Type B pancreatic cell (in vitro differentiated cells): ENCODE measurements at regions not wholly inside any gene's neighbourhood (a gene's known extent, or its start where the extent isn't known, plus 50 kb on each side); places are given as distances from the start of the nearest gene placed in this dataset.

Experiments
- DNase-seq: peaks from one replicate; pipeline ENCODE4 v3.0.0; 2021; ENCODE audit warnings: mixed read lengths; ENCODE audit not compliant: unreplicated experiment; ENCODE audit errors: extremely low spot score
- H3K27ac Mint-ChIP-seq: 2 replicates; pipeline ENCODE4 v1.8.0; 2021; ENCODE audit warnings: mild to moderate bottlenecking, mixed read lengths
- H3K27me3 Mint-ChIP-seq: 2 replicates; pipeline ENCODE4 v1.8.0; 2021; ENCODE audit warnings: mixed read lengths
- H3K36me3 Mint-ChIP-seq: 2 replicates; pipeline ENCODE4 v1.8.0; 2021; ENCODE audit warnings: mixed read lengths
- H3K4me1 Mint-ChIP-seq: one replicate; pipeline ENCODE4 v1.8.0; 2021; ENCODE audit warnings: mixed read lengths; ENCODE audit not compliant: unreplicated experiment
- H3K4me3 Mint-ChIP-seq: 2 replicates; pipeline ENCODE4 v1.8.0; 2021; ENCODE audit warnings: mild to moderate bottlenecking, mixed read lengths
- H3K9me3 Mint-ChIP-seq: 2 replicates; pipeline ENCODE4 v1.8.0; 2021; ENCODE audit warnings: mixed read lengths
- CTCF ChIP-seq: fragments of 200-600 bp; sonication (generic); conservative IDR thresholded peaks from 2 replicates; pipeline ENCODE4 v1.5.0; 2021; ENCODE audit warnings: antibody characterized with exemption, mild to moderate bottlenecking

GRCh38 chr6:43838276-43839036 lies 68.4 kb downstream of the VEGFA start:
- H3K4me1 Mint-ChIP-seq: peaks cover 29% of the 10 kb centered on the region
- DNase-seq: no peak
- H3K27me3 Mint-ChIP-seq: no peaks in the 10 kb centered on the region
- no peaks in the 10 kb centered on the region for H3K36me3 Mint-ChIP-seq
- peak overlapping the region; percentile 43 for H3K27ac Mint-ChIP-seq
- TF ChIP-seq CTCF: peak; percentile 73
- H3K4me3 Mint-ChIP-seq: peak overlapping the region; percentile 11
- no peaks in the 10 kb centered on the region for H3K9me3 Mint-ChIP-seq

DNA sequence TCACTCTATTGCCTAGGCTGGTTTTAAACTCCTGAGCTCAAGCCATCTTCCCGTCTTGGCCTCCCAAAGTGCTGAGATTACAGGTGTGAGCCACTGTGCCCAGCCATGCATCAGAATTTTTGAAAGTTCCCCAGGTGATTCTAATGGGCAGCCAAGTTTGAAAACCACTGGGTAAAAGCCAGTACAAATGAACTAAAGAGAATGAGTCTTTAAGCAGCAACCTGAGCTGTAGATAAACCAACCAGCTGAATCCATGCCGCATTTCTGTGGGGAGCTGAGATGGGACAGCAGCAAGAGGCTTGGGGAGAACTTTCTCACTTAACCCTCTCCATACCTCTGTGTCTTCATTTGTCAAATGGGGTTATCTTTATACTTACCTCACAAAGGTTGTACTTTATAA lies 67.5 kb downstream of the VEGFA start:
- TF ChIP-seq CTCF: no peak
- H3K4me3 Mint-ChIP-seq: no peak overlapping the region
- H3K4me1 Mint-ChIP-seq: peaks cover 26% of the 10 kb centered on the region

DNA sequence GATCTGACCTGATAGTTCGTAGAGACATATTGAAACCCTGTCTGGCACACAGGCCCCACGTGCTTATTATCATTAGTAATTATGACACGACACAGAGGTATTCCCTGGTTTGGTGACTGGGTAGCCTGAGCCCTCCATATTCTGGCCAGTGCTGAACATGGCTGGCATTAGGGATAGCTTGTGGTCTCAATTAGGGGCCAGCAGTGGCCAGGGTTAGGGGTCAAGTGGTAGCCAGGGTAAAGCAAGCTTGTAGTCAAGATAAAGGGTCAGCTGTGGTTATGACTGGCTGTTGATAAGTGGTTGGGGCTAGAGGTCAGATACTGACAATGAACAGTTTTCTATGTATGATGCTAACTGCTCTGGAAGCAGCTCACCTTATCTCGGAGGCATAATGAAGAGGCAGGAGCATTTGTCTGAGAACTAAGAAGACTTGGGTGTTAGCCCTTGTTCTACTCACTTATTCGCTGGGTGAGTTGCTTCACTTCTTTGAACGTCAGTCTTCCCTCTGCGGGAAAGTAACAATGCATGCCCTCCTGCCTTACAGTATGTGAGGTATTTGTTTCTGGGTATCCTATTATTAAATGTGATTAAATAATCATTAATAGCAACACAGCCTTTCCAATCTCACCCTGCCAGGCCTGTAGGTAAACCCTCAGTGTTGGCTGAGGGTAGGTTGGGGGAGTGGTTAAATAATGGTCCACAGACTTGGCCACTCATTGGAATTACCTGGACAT lies 66.7 kb downstream of the VEGFA start:
- no peaks in the 10 kb centered on the region for H3K27me3 Mint-ChIP-seq
- no peak overlapping the region for H3K27ac Mint-ChIP-seq
- H3K36me3 Mint-ChIP-seq: no peaks in the 10 kb centered on the region
- H3K4me3 Mint-ChIP-seq: no peak overlapping the region
- no peaks in the 10 kb centered on the region for H3K9me3 Mint-ChIP-seq
- no peak for TF ChIP-seq CTCF
- no peak for DNase-seq
- peaks cover 30% of the 10 kb centered on the region for H3K4me1 Mint-ChIP-seq

More for the DNA sequence above, 67.5 kb downstream of the VEGFA start:
- no peak for DNase-seq
- H3K27me3 Mint-ChIP-seq: no peaks in the 10 kb centered on the region
- no peaks in the 10 kb centered on the region for H3K9me3 Mint-ChIP-seq
- H3K36me3 Mint-ChIP-seq: no peaks in the 10 kb centered on the region
- H3K27ac Mint-ChIP-seq: no peak overlapping the region
